Endothelial cell of umbilical vein (primary cell): ENCODE measurements at regions not wholly inside any gene's neighbourhood (a gene's known extent, or its start where the extent isn't known, plus 50 kb on each side); places are given as distances from the start of the nearest gene placed in this dataset.

Source experiments
- BruUV-seq: library from RNA; stranded (reverse); fragments of 400-500 nt; replicated peaks from 2 replicates; lab custom pipeline; 2021; lab: Mats Ljungman, UMichigan
- CTCF ChIA-PET: fragments of 300-600, 350-600 bp; sonication (Branson Sonifier 250); formaldehyde crosslinking; loops from one replicate; lab custom pipeline; 2021; ENCODE audit warnings: antibody characterized with exemption, inconsistent platforms; lab: Charles Lee
- POLR2A ChIA-PET: fragments of 300-600, 350-600 bp; sonication (Branson Sonifier 250); formaldehyde crosslinking; loops from one replicate; lab custom pipeline; 2021; ENCODE audit warnings: antibody characterized with exemption, inconsistent platforms; lab: Charles Lee
- DNase-seq: peaks from one replicate; pipeline ENCODE4 v3.0.0-alpha.2; 2011; ENCODE audit warnings: low read depth, low spot score
- FAIRE-seq: peaks from 2 replicates; lab custom pipeline; 2011; peaks lifted over from hg19 to GRCh38; lab: Jason Lieb, UNC
- H2AFZ ChIP-seq: 2 replicates; pipeline ENCODE4 v1.6.0; 2012; ENCODE audit warnings: low read depth, low read length, control low read depth, inconsistent platforms
- H3K27ac ChIP-seq: 2 replicates; pipeline ENCODE4 v1.5.1; 2011; ENCODE audit warnings: low read depth, mild to moderate bottlenecking, control low read depth, low read length, moderate library complexity; ENCODE audit not compliant: insufficient read depth
- H3K27me3 ChIP-seq, 2 experiments: 2 replicates each; pipeline versions ENCODE4 v1.6.0 to v1.6.1; 2011; ENCODE audit warnings: low read length in 2 of 2, mixed read lengths in 1 of 2; ENCODE audit not compliant: control insufficient read depth in 2 of 2, insufficient read depth in 2 of 2
- H3K36me3 ChIP-seq, 2 experiments: 2 replicates in 1 of 2; 3 replicates in 1 of 2; pipeline ENCODE4 v1.5.1; 2011; ENCODE audit warnings: low read length in 2 of 2, mild to moderate bottlenecking in 1 of 2, moderate library complexity in 1 of 2; ENCODE audit not compliant: control insufficient read depth in 2 of 2, insufficient read depth in 2 of 2; ENCODE audit errors: extremely low read depth in 1 of 2
- H3K4me1 ChIP-seq: 3 replicates; pipeline ENCODE4 v1.5.1; 2011; ENCODE audit warnings: mild to moderate bottlenecking, low read length; ENCODE audit not compliant: control insufficient read depth, insufficient read depth; ENCODE audit errors: extremely low read depth
- H3K4me2 ChIP-seq: 2 replicates; pipeline ENCODE4 v1.6.1; 2011; ENCODE audit warnings: low read length, control low read depth, mixed read lengths; ENCODE audit not compliant: insufficient read depth
- H3K4me3 ChIP-seq, 3 experiments: fragments of 200-600 bp in 1 of 3; sonication (generic), shearing (Covaris generic) in 1 of 3; replicated peaks in 1 of 3; 2 replicates each; pipeline ENCODE4 v1.5.1; 2011 to 2016; ENCODE audit warnings: control low read depth in 3 of 3, low read length in 3 of 3, mild to moderate bottlenecking in 2 of 3, inconsistent platforms in 1 of 3, low read depth in 1 of 3, moderate library complexity in 1 of 3; ENCODE audit not compliant: insufficient read depth in 1 of 3
- H3K79me2 ChIP-seq: 2 replicates; pipeline ENCODE4 v1.6.0; 2012; ENCODE audit warnings: low read length, inconsistent platforms; ENCODE audit not compliant: control insufficient read depth, insufficient read depth
- H3K9ac ChIP-seq: replicated peaks from 2 replicates; pipeline ENCODE3; 2011; ENCODE audit warnings: low read length, control low read depth; ENCODE audit not compliant: insufficient read depth; ENCODE audit errors: extremely low read depth
- H3K9me1 ChIP-seq: replicated peaks from 3 replicates; pipeline ENCODE4 v1.6.0; 2011; ENCODE audit warnings: mild to moderate bottlenecking, low read length; ENCODE audit not compliant: control insufficient read depth, insufficient read depth; ENCODE audit errors: extremely low read depth
- H3K9me3 ChIP-seq: replicated peaks from 2 replicates; pipeline ENCODE4 v1.5.1; 2012; ENCODE audit warnings: low read length, inconsistent platforms; ENCODE audit not compliant: control insufficient read depth, insufficient read depth
- H4K20me1 ChIP-seq: replicated peaks from 2 replicates; pipeline ENCODE3; 2011; ENCODE audit warnings: mild to moderate bottlenecking, low read length; ENCODE audit not compliant: control insufficient read depth, insufficient read depth; ENCODE audit errors: extremely low read depth
- EZH2 ChIP-seq: IDR thresholded peaks from 2 replicates; pipeline ENCODE4 v1.6.1; 2012; ENCODE audit warnings: borderline replicate concordance, low read depth, mild to moderate bottlenecking, moderate library complexity, low read length, inconsistent platforms; ENCODE audit not compliant: severe bottlenecking
- FOS ChIP-seq: IDR thresholded peaks from 2 replicates; pipeline ENCODE4 v1.6.1; 2011; ENCODE audit warnings: mild to moderate bottlenecking, low read length, moderate library complexity, borderline replicate concordance; ENCODE audit not compliant: insufficient read depth
- GATA2 ChIP-seq: IDR thresholded peaks from 2 replicates; pipeline ENCODE4 v1.7.0; 2011; ENCODE audit warnings: low read depth, mild to moderate bottlenecking, moderate library complexity, mixed read lengths, low read length; ENCODE audit not compliant: insufficient read length, insufficient read depth
- JUN ChIP-seq: IDR thresholded peaks from 2 replicates; pipeline ENCODE4 v1.6.1; 2011; ENCODE audit warnings: borderline replicate concordance, low read depth; ENCODE audit not compliant: insufficient read length, insufficient read depth
- MYC ChIP-seq: IDR thresholded peaks from one replicate; pipeline ENCODE4 v1.6.1; 2011; ENCODE audit warnings: mild to moderate bottlenecking, low read depth, low read length
- POLR2A ChIP-seq: IDR thresholded peaks from 2 replicates; pipeline ENCODE4 v1.6.1; 2012; ENCODE audit warnings: low read depth, mild to moderate bottlenecking, control low read depth, low read length
- POLR2AphosphoS5 ChIP-seq: IDR thresholded peaks from 2 replicates; pipeline ENCODE4 v1.6.1; 2012; ENCODE audit warnings: low read depth, mild to moderate bottlenecking, control low read depth, low read length, moderate library complexity; ENCODE audit not compliant: insufficient read depth
- dilution Hi-C: fragments of 300-500 bp; cut with MboI; formaldehyde crosslinking; loops from one replicate; pipeline ENCODE4 v1.15.0; 2019; ENCODE audit warnings: low sequenced_read_pairs; ENCODE audit not compliant: extremely low pct_ligation_motif_present
- intact Hi-C: fragments of 100-400 bp; cut with micrococcal nuclease; formaldehyde crosslinking; loops from one replicate; pipeline ENCODE4 v1.10.0; 2022
- TF ChIP-seq, protein P1 (sequence below): IDR thresholded peaks from 2 replicates; pipeline ENCODE4 v1.6.1; 2011; ENCODE audit not compliant: insufficient read depth, insufficient read length
- TF ChIP-seq, protein P2 (sequence below), 2 donors: IDR thresholded peaks; 1 replicate in 1 of 2; 2 replicates in 1 of 2; pipeline ENCODE4 v1.5.1; 2011; ENCODE audit warnings: low read length in 2 of 2, mild to moderate bottlenecking in 2 of 2, moderate library complexity in 2 of 2, control low read depth in 1 of 2, inconsistent platforms in 1 of 2, low read depth in 1 of 2; ENCODE audit not compliant: insufficient read depth in 1 of 2; ENCODE audit errors: extremely low read depth in 1 of 2

- ChIA-PET POLR2A (no interaction called here), CTCF (no interaction called here)
- Histone ChIP-seq H3K9me1 (no peaks in the 10 kb centered on the region), H3K9ac (no peak overlapping the region), H2AFZ (no peak overlapping the region), H3K4me1 (no peaks in the 10 kb centered on the region), H3K36me3 (no peaks in the 10 kb centered on the region), H3K79me2 (no peaks in the 10 kb centered on the region), H3K4me3 (no peak overlapping the region), H3K9me3 (peaks cover 1% of the 10 kb centered on the region), H3K27ac (no peak overlapping the region), H4K20me1 (no peaks in the 10 kb centered on the region), H3K4me2 (no peak overlapping the region), H3K27me3 (no peaks in the 10 kb centered on the region)
- no TSS peak for BruUV-seq
- TF ChIP-seq MYC (no peak), FOS (no peak), EZH2 (no peak), JUN (no peak), POLR2AphosphoS5 (no peak), POLR2A (no peak), GATA2 (no peak)
- TF ChIP-seq, protein P1, sequence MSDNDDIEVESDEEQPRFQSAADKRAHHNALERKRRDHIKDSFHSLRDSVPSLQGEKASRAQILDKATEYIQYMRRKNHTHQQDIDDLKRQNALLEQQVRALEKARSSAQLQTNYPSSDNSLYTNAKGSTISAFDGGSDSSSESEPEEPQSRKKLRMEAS: no peak
- TF ChIP-seq, protein P2, sequence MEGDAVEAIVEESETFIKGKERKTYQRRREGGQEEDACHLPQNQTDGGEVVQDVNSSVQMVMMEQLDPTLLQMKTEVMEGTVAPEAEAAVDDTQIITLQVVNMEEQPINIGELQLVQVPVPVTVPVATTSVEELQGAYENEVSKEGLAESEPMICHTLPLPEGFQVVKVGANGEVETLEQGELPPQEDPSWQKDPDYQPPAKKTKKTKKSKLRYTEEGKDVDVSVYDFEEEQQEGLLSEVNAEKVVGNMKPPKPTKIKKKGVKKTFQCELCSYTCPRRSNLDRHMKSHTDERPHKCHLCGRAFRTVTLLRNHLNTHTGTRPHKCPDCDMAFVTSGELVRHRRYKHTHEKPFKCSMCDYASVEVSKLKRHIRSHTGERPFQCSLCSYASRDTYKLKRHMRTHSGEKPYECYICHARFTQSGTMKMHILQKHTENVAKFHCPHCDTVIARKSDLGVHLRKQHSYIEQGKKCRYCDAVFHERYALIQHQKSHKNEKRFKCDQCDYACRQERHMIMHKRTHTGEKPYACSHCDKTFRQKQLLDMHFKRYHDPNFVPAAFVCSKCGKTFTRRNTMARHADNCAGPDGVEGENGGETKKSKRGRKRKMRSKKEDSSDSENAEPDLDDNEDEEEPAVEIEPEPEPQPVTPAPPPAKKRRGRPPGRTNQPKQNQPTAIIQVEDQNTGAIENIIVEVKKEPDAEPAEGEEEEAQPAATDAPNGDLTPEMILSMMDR (IDR thresholded peaks at IDR 0.05; ENCODE audit: extremely low read depth in 1 of 2, insufficient read depth in 1 of 2, low read depth in 1 of 2, low read length in 2 of 2): no peak
- dilution Hi-C loops: no loop called here
- intact Hi-C loops: no loop called here
- no peak for DNase-seq
- FAIRE-seq: no peak
These were observed 270.0 kb upstream of the SMIM21 start for GRCh38 chr18:75697493-75697892.
